LNCaP clone FGC (cell line): ENCODE measurements at regions not wholly inside any gene's neighbourhood (a gene's known extent, or its start where the extent isn't known, plus 50 kb on each side); places are given as distances from the start of the nearest gene placed in this dataset.

ENCODE experiments used
- DNase-seq: peaks from one replicate; pipeline ENCODE4 v3.0.0-alpha.2; 2011; ENCODE audit warnings: low read depth
- H3K4me3 ChIP-seq: 2 replicates; pipeline ENCODE4 v1.5.1; 2011; ENCODE audit warnings: mild to moderate bottlenecking, low read depth, low read length, control low read depth
- CTCF ChIP-seq: IDR thresholded peaks from 2 replicates; pipeline ENCODE4 v1.5.1; 2012; ENCODE audit warnings: mild to moderate bottlenecking; ENCODE audit not compliant: control insufficient read depth, insufficient read depth; ENCODE audit errors: extremely low read depth

- H3K4me3 ChIP-seq, result no peak overlapping the region
Observed at GRCh38 chr11:70843906-70844305, 408.5 kb downstream of the SHANK2 start.

GRCh38 chr11:70844387-70844786 is 408.0 kb downstream of the SHANK2 start:
- DNase-seq, result no peak
- H3K4me3 ChIP-seq, result no peak overlapping the region
- TF ChIP-seq CTCF, result no peak

More at GRCh38 chr11:70843906-70844305, 408.5 kb downstream of the SHANK2 start:
- no peak for TF ChIP-seq CTCF
- no peak for DNase-seq

- DNase-seq, result no peak
- TF ChIP-seq CTCF, result no peak
- H3K4me3 ChIP-seq, result no peak overlapping the region
Observed at GRCh38 chr11:70845591-70846041, 406.8 kb downstream of the SHANK2 start.

GRCh38 chr11:70846781-70847655 is 405.4 kb downstream of the SHANK2 start:
- TF ChIP-seq CTCF, result no peak
- H3K4me3 ChIP-seq, result no peak overlapping the region
- DNase-seq, result no peak

GRCh38 chr11:70848243-70848750 is 404.1 kb downstream of the SHANK2 start:
- DNase-seq, result no peak
- no peak overlapping the region for H3K4me3 ChIP-seq
- no peak for TF ChIP-seq CTCF

GRCh38 chr11:70849031-70849430 is 403.3 kb downstream of the SHANK2 start:
- no peak for DNase-seq
- TF ChIP-seq CTCF, result no peak

More at GRCh38 chr11:70849031-70849430, 403.3 kb downstream of the SHANK2 start:
- no peak overlapping the region for H3K4me3 ChIP-seq
